ENCODE measurements at regions not wholly inside any gene's neighbourhood (a gene's known extent, or its start where the extent isn't known, plus 50 kb on each side); places are given as distances from the start of the nearest gene placed in this dataset.

- no peaks in the 10 kb centered on the region for H3K79me2 ChIP-seq (ENCODE audit: low read length)
- TF ChIP-seq CTCF (IDR thresholded peaks at IDR 0.05; ENCODE audit: low read length) (no peak), EZH2 (optimal IDR thresholded peaks at IDR 0.05; ENCODE audit: low read depth, low read length) (no peak), EZH2phosphoT487 (IDR thresholded peaks at IDR 0.05; ENCODE audit: low read length) (no peak)
- H2AFZ ChIP-seq (ENCODE audit: low read length) = no peak overlapping the region
- no peak overlapping the region for H3K27ac ChIP-seq (ENCODE audit: low read length)
- H4K20me1 ChIP-seq (ENCODE audit: insufficient read depth, low read length) = no peaks in the 10 kb centered on the region
- no peaks in the 10 kb centered on the region for H3K27me3 ChIP-seq (replicated peaks; ENCODE audit: insufficient read depth, low read length)
- H3K9ac ChIP-seq (ENCODE audit: low read length) = no peak overlapping the region
- H3K9me3 ChIP-seq (replicated peaks; ENCODE audit: insufficient read depth, low read length) = no peaks in the 10 kb centered on the region
- H3K36me3 ChIP-seq (replicated peaks; ENCODE audit: insufficient read depth, low read length) = no peaks in the 10 kb centered on the region
- DNase-seq = no peak
- H3K9me2 ChIP-seq (replicated peaks; ENCODE audit: insufficient read depth, low read length) = no peaks in the 10 kb centered on the region
- H3K4me2 ChIP-seq (ENCODE audit: low read depth, low read length) = no peak overlapping the region
- no peak overlapping the region for H3K4me3 ChIP-seq (ENCODE audit: low read length)
- no peaks in the 10 kb centered on the region for H3F3A ChIP-seq (ENCODE audit: insufficient read depth, low read length)
- no peaks in the 10 kb centered on the region for H3K4me1 ChIP-seq (ENCODE audit: low read length)
These were observed 262.7 kb downstream of the HAUS1 start for GRCh38 chr18:46366751-46367376.

GRCh38 chr18:46369323-46369722 lies 265.1 kb downstream of the HAUS1 start:
- no peaks in the 10 kb centered on the region for H3K36me3 ChIP-seq (replicated peaks; ENCODE audit: insufficient read depth, low read length)
- no peaks in the 10 kb centered on the region for H3K27me3 ChIP-seq (replicated peaks; ENCODE audit: insufficient read depth, low read length)
- no peaks in the 10 kb centered on the region for H4K20me1 ChIP-seq (ENCODE audit: insufficient read depth, low read length)
- no peak overlapping the region for H3K4me3 ChIP-seq (ENCODE audit: low read length)
- DNase-seq = no peak
- H3K9me3 ChIP-seq (replicated peaks; ENCODE audit: insufficient read depth, low read length) = no peaks in the 10 kb centered on the region
- H3K4me2 ChIP-seq (ENCODE audit: low read depth, low read length) = no peak overlapping the region
- H2AFZ ChIP-seq (ENCODE audit: low read length) = no peak overlapping the region
- no peaks in the 10 kb centered on the region for H3K79me2 ChIP-seq (ENCODE audit: low read length)
- H3K9ac ChIP-seq (ENCODE audit: low read length) = no peak overlapping the region
- TF ChIP-seq CTCF (IDR thresholded peaks at IDR 0.05; ENCODE audit: low read length) = no peak
- TF ChIP-seq EZH2 (optimal IDR thresholded peaks at IDR 0.05; ENCODE audit: low read depth, low read length) = no peak
- TF ChIP-seq EZH2phosphoT487 (IDR thresholded peaks at IDR 0.05; ENCODE audit: low read length) = no peak
- no peaks in the 10 kb centered on the region for H3K4me1 ChIP-seq (ENCODE audit: low read length)
- no peak overlapping the region for H3K27ac ChIP-seq (ENCODE audit: low read length)
- no peaks in the 10 kb centered on the region for H3F3A ChIP-seq (ENCODE audit: insufficient read depth, low read length)
- H3K9me2 ChIP-seq (replicated peaks; ENCODE audit: insufficient read depth, low read length) = no peaks in the 10 kb centered on the region

- no peak overlapping the region for H3K4me3 ChIP-seq (ENCODE audit: low read length)
- no peak overlapping the region for H3K9ac ChIP-seq (ENCODE audit: low read length)
- H3K27me3 ChIP-seq (replicated peaks; ENCODE audit: insufficient read depth, low read length) = no peaks in the 10 kb centered on the region
- no peak for DNase-seq
- no peaks in the 10 kb centered on the region for H3K79me2 ChIP-seq (ENCODE audit: low read length)
- H3K9me3 ChIP-seq (replicated peaks; ENCODE audit: insufficient read depth, low read length) = no peaks in the 10 kb centered on the region
- H3F3A ChIP-seq (ENCODE audit: insufficient read depth, low read length) = no peaks in the 10 kb centered on the region
- no peaks in the 10 kb centered on the region for H3K36me3 ChIP-seq (replicated peaks; ENCODE audit: insufficient read depth, low read length)
- TF ChIP-seq EZH2phosphoT487 (IDR thresholded peaks at IDR 0.05; ENCODE audit: low read length) (no peak), EZH2 (optimal IDR thresholded peaks at IDR 0.05; ENCODE audit: low read depth, low read length) (no peak), CTCF (IDR thresholded peaks at IDR 0.05; ENCODE audit: low read length) (no peak)
- no peak overlapping the region for H2AFZ ChIP-seq (ENCODE audit: low read length)
- H3K9me2 ChIP-seq (replicated peaks; ENCODE audit: insufficient read depth, low read length) = no peaks in the 10 kb centered on the region
- no peak overlapping the region for H3K4me2 ChIP-seq (ENCODE audit: low read depth, low read length)
- no peak overlapping the region for H3K27ac ChIP-seq (ENCODE audit: low read length)
- H3K4me1 ChIP-seq (ENCODE audit: low read length) = no peaks in the 10 kb centered on the region
- H4K20me1 ChIP-seq (ENCODE audit: insufficient read depth, low read length) = no peaks in the 10 kb centered on the region
These were observed 266.7 kb downstream of the HAUS1 start for GRCh38 chr18:46370898-46371297.

Data from MM.1S (cell line).